SK-N-SH (cell line): ENCODE measurements at regions not wholly inside any gene's neighbourhood (a gene's known extent, or its start where the extent isn't known, plus 50 kb on each side); places are given as distances from the start of the nearest gene placed in this dataset.

ENCODE experiments used
- JUND ChIP-seq: IDR thresholded peaks from 2 replicates; pipeline ENCODE4 v1.4.0; 2012
- POLR2AphosphoS5 ChIP-seq: IDR thresholded peaks from 2 replicates; pipeline ENCODE4 v1.6.1; 2012; ENCODE audit warnings: low read depth, low read length
- SIN3A ChIP-seq: IDR thresholded peaks from 2 replicates; pipeline ENCODE4 v1.6.1; 2012; ENCODE audit warnings: low read depth, mild to moderate bottlenecking, low read length, moderate library complexity, borderline replicate concordance
- TAF1 ChIP-seq: IDR thresholded peaks from 2 replicates; pipeline ENCODE4 v1.6.1; 2012; ENCODE audit warnings: low read depth, mild to moderate bottlenecking, low read length, moderate library complexity, borderline replicate concordance
- USF1 ChIP-seq: IDR thresholded peaks from 2 replicates; pipeline ENCODE4 v1.4.0; 2012; ENCODE audit warnings: low read depth, borderline replicate concordance
- USF2 ChIP-seq: fragments of 150-350 bp; IDR thresholded peaks from 2 replicates; pipeline ENCODE4 v1.6.1; 2017; ENCODE audit warnings: antibody characterized with exemption, low read length, low read depth, borderline replicate concordance
- TF ChIP-seq, protein P1 (sequence below): fragments of 200-600 bp; sonication (generic); IDR thresholded peaks from 2 replicates; pipeline ENCODE4 v1.6.1; 2017; ENCODE audit warnings: antibody characterized with exemption, mild to moderate bottlenecking, moderate library complexity

DNA sequence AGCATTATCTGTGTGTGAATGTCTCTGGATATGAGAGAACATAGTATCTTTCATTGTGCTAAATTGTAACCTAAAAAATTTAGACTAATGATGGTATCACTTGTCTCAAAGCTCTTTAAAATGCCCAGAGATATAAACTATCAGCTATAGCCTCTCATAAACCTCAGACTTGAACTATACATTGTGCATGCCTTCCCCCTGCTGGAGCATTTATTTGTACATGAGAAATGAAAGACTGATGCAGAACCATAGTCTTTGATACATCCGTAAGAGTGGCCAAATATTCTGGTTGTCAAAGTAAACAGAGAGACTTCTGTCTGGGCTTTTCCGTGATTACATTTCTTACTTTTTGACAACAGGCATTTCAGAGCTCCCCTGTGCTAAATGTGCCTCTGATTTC is 71.9 kb upstream of the CCDC68 start:
- TF ChIP-seq, protein P1, sequence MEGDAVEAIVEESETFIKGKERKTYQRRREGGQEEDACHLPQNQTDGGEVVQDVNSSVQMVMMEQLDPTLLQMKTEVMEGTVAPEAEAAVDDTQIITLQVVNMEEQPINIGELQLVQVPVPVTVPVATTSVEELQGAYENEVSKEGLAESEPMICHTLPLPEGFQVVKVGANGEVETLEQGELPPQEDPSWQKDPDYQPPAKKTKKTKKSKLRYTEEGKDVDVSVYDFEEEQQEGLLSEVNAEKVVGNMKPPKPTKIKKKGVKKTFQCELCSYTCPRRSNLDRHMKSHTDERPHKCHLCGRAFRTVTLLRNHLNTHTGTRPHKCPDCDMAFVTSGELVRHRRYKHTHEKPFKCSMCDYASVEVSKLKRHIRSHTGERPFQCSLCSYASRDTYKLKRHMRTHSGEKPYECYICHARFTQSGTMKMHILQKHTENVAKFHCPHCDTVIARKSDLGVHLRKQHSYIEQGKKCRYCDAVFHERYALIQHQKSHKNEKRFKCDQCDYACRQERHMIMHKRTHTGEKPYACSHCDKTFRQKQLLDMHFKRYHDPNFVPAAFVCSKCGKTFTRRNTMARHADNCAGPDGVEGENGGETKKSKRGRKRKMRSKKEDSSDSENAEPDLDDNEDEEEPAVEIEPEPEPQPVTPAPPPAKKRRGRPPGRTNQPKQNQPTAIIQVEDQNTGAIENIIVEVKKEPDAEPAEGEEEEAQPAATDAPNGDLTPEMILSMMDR, result no peak
- TF ChIP-seq SIN3A, result no peak
- TF ChIP-seq JUND, result no peak
- TF ChIP-seq USF2, result no peak
- no peak for TF ChIP-seq TAF1
- TF ChIP-seq USF1, result no peak
- TF ChIP-seq POLR2AphosphoS5, result no peak
